HEK293 (cell line): ENCODE measurements at regions not wholly inside any gene's neighbourhood (a gene's known extent, or its start where the extent isn't known, plus 50 kb on each side); places are given as distances from the start of the nearest gene placed in this dataset.

ENCODE experiments used
- CTCF ChIA-PET: fragments of 350-600 bp; formaldehyde crosslinking; extraction: SDS; loops from one replicate; lab custom pipeline; 2021; ENCODE audit warnings: antibody characterized with exemption; lab: Yijun Ruan, JAX
- POLR2A ChIA-PET: fragments of 300-600 bp; formaldehyde crosslinking; extraction: SDS; loops from one replicate; lab custom pipeline; 2020; ENCODE audit warnings: antibody characterized with exemption, inconsistent platforms; lab: Yijun Ruan, JAX
- H3K27ac ChIP-seq: fragments of 200-500 bp; sonication (Bioruptor generic); 2 replicates; pipeline ENCODE4 v1.5.1; 2014; ENCODE audit warnings: low read depth, low read length, control low read depth, inconsistent platforms; ENCODE audit errors: extremely low read depth
- H3K36me3 ChIP-seq, 2 experiments: fragments of 200-500 bp in 1 of 2; sonication (Bioruptor generic) in 1 of 2; 1 replicate in 1 of 2; 2 replicates in 1 of 2; pipeline ENCODE4 v1.5.1; 2014 to 2017; ENCODE audit warnings: inconsistent platforms in 2 of 2, low read length in 2 of 2; ENCODE audit not compliant: control insufficient read depth in 2 of 2, insufficient read depth in 1 of 2
- H3K4me1 ChIP-seq: fragments of 200-500 bp; sonication (Bioruptor generic); 2 replicates; pipeline ENCODE4 v1.5.1; 2014; ENCODE audit warnings: mild to moderate bottlenecking, low read length, inconsistent platforms; ENCODE audit not compliant: control insufficient read depth, insufficient read depth
- H3K4me3 ChIP-seq: 2 replicates; pipeline ENCODE4 v1.5.1; 2011; ENCODE audit warnings: low read depth, mild to moderate bottlenecking, control low read depth, low read length, moderate library complexity
- H3K9me3 ChIP-seq: fragments of 200-500 bp; sonication (Bioruptor generic); 2 replicates; pipeline ENCODE4 v1.5.1; 2014; ENCODE audit warnings: low read depth, low read length, inconsistent platforms; ENCODE audit not compliant: control insufficient read depth, insufficient read depth
- HOXC10 ChIP-seq: sonication (generic); formaldehyde crosslinking; IDR thresholded peaks from 2 replicates; pipeline ENCODE4 v1.8.1; 2023; ENCODE audit warnings: mild to moderate bottlenecking, missing genetic modification reagents
- OSR2 ChIP-seq: fragments of 450-650 bp; formaldehyde crosslinking; IDR thresholded peaks from 2 replicates; pipeline ENCODE4 v1.5.1; 2016; ENCODE audit warnings: missing biosample characterization, missing genetic modification characterization
- SCRT2 ChIP-seq: fragments of 450-650 bp; formaldehyde crosslinking; IDR thresholded peaks from 2 replicates; pipeline ENCODE4 v1.5.1; 2016; ENCODE audit warnings: missing biosample characterization, missing genetic modification characterization
- TCF7L2 ChIP-seq: IDR thresholded peaks from 2 replicates; pipeline ENCODE4 v1.6.1; 2011; ENCODE audit warnings: low read depth, mild to moderate bottlenecking, inconsistent platforms, low read length, moderate library complexity, borderline replicate concordance
- ZBTB10 ChIP-seq: fragments of 450-650 bp; formaldehyde crosslinking; IDR thresholded peaks from 2 replicates; pipeline ENCODE4 v1.5.1; 2016; ENCODE audit warnings: missing biosample characterization, missing genetic modification characterization
- ZBTB8A ChIP-seq: fragments of 450-650 bp; formaldehyde crosslinking; IDR thresholded peaks from 2 replicates; pipeline ENCODE4 v1.5.1; 2016; ENCODE audit warnings: missing biosample characterization, missing genetic modification characterization
- ZFP69B ChIP-seq: fragments of 450-650 bp; formaldehyde crosslinking; IDR thresholded peaks from 2 replicates; pipeline ENCODE4 v1.5.1; 2016; ENCODE audit warnings: missing biosample characterization, missing genetic modification characterization
- ZNF121 ChIP-seq: fragments of 450-650 bp; formaldehyde crosslinking; IDR thresholded peaks from 2 replicates; pipeline ENCODE4 v1.5.1; 2016; ENCODE audit warnings: missing biosample characterization, missing genetic modification characterization
- ZNF202 ChIP-seq: fragments of 450-650 bp; formaldehyde crosslinking; IDR thresholded peaks from 2 replicates; pipeline ENCODE4 v1.5.1; 2016; ENCODE audit warnings: missing biosample characterization, missing genetic modification characterization, borderline replicate concordance
- ZNF274 ChIP-seq, 2 experiments: fragments of 200-500 bp in 1 of 2; fragments of 450-650 bp in 1 of 2; sonication (Bioruptor generic) in 1 of 2; formaldehyde crosslinking in 1 of 2; IDR thresholded peaks; 2 replicates each; pipeline versions ENCODE4 v1.5.1 to v1.6.1; 2014 to 2016; ENCODE audit warnings: borderline replicate concordance in 1 of 2, inconsistent platforms in 1 of 2, low read length in 1 of 2, missing biosample characterization in 1 of 2, missing genetic modification characterization in 1 of 2
- ZNF514 ChIP-seq: fragments of 450-650 bp; formaldehyde crosslinking; IDR thresholded peaks from 2 replicates; pipeline ENCODE4 v1.5.1; 2016; ENCODE audit warnings: missing biosample characterization, missing genetic modification characterization
- ZNF560 ChIP-seq: fragments of 450-650 bp; formaldehyde crosslinking; IDR thresholded peaks from 2 replicates; pipeline ENCODE4 v1.5.1; 2017; ENCODE audit warnings: missing biosample characterization, missing genetic modification characterization, borderline replicate concordance
- ZNF610 ChIP-seq: fragments of 450-650 bp; formaldehyde crosslinking; IDR thresholded peaks from 2 replicates; pipeline ENCODE4 v1.5.1; 2016; ENCODE audit warnings: missing biosample characterization, missing genetic modification characterization, borderline replicate concordance
- ZNF704 ChIP-seq: fragments of 450-650 bp; formaldehyde crosslinking; IDR thresholded peaks from 2 replicates; pipeline ENCODE4 v1.5.1; 2016; ENCODE audit warnings: missing biosample characterization, missing genetic modification characterization
- ZNF792 ChIP-seq: fragments of 450-650 bp; formaldehyde crosslinking; IDR thresholded peaks from 2 replicates; pipeline ENCODE4 v1.5.1; 2016; ENCODE audit warnings: missing biosample characterization, missing genetic modification characterization
- ZNF837 ChIP-seq: fragments of 450-650 bp; formaldehyde crosslinking; IDR thresholded peaks from 2 replicates; pipeline ENCODE4 v1.5.1; 2016; ENCODE audit warnings: missing biosample characterization, missing genetic modification characterization
- ZSCAN30 ChIP-seq: fragments of 450-650 bp; IDR thresholded peaks from 2 replicates; pipeline ENCODE4 v1.5.1; 2018; ENCODE audit warnings: missing biosample characterization, mild to moderate bottlenecking, missing genetic modification characterization, moderate library complexity
- TF ChIP-seq, protein P1 (sequence below): fragments of 450-650 bp; formaldehyde crosslinking; conservative IDR thresholded peaks from 2 replicates; pipeline ENCODE4 v1.5.1; 2016; ENCODE audit warnings: low read depth, missing biosample characterization, missing genetic modification characterization

DNA sequence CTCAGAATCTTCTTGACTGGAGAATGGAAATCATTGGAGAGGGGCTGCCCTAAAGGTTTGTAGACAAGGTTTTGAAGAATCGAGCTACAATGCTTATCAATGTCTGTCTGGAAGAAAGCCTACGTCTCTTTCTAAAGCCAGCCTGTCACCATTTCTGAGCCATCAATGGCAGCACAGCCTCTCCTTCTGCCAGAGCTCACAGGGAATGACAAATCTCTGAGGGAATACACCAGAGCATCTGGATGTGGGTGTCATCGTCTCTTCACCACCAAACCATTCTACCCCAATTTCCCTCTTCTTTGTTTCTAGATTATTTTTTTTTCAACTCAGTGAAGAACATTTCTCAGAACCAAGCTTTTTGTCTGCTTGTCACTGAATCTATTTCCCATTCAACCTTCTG, 349.7 kb downstream of the EMP1 start:
- Histone ChIP-seq H3K4me3 (no peak overlapping the region), H3K4me1 (no peaks in the 10 kb centered on the region), H3K9me3 (no peaks in the 10 kb centered on the region), H3K27ac (no peak overlapping the region), H3K36me3 (no peaks in the 10 kb centered on the region)
- TF ChIP-seq ZNF121 (tag by site-specific recombination), result no peak
- TF ChIP-seq ZNF792 (tag by site-specific recombination), result no peak
- TF ChIP-seq ZNF514 (tag by site-specific recombination), result no peak
- TF ChIP-seq ZBTB8A (tag by site-specific recombination), result no peak
- TF ChIP-seq ZFP69B (tag by site-specific recombination), result no peak
- no peak for TF ChIP-seq OSR2 (tag by site-specific recombination)
- TF ChIP-seq HOXC10 (CRISPR knock-in tag), result no peak
- ChIA-PET CTCF (interaction anchor here (5.4 kb wide), 1 partner anchor 11 kb away, joined by 29 read pairs; no protein-coding TSS in a partner anchor), POLR2A (no interaction called here)

GRCh38 chr12:13539051-13539450, 342.5 kb downstream of the EMP1 start:
- Histone ChIP-seq H3K36me3 (no peaks in the 10 kb centered on the region), H3K4me3 (no peak overlapping the region), H3K27ac (no peak overlapping the region), H3K9me3 (no peaks in the 10 kb centered on the region), H3K4me1 (no peaks in the 10 kb centered on the region)
- ChIA-PET CTCF (interaction anchor here (0.6 kb wide), 1 partner anchor 187 kb away, joined by 4 read pairs; no protein-coding TSS in a partner anchor), POLR2A (no interaction called here)
- TF ChIP-seq ZNF610 (tag by site-specific recombination) (no peak), ZSCAN30 (no peak), TCF7L2 (no peak), ZNF202 (tag by site-specific recombination) (no peak), SCRT2 (tag by site-specific recombination) (no peak), ZBTB10 (tag by site-specific recombination) (no peak), ZNF560 (tag by site-specific recombination) (no peak), ZNF704 (no peak), ZNF274 (IDR thresholded peaks at IDR 0.05; ENCODE audit: low read length) (no peak), ZNF274 (tag by site-specific recombination; IDR thresholded peaks at IDR 0.05; ENCODE audit: borderline replicate concordance) (no peak), ZNF837 (no peak), ZNF121 (tag by site-specific recombination) (no peak)
- TF ChIP-seq, protein P1, sequence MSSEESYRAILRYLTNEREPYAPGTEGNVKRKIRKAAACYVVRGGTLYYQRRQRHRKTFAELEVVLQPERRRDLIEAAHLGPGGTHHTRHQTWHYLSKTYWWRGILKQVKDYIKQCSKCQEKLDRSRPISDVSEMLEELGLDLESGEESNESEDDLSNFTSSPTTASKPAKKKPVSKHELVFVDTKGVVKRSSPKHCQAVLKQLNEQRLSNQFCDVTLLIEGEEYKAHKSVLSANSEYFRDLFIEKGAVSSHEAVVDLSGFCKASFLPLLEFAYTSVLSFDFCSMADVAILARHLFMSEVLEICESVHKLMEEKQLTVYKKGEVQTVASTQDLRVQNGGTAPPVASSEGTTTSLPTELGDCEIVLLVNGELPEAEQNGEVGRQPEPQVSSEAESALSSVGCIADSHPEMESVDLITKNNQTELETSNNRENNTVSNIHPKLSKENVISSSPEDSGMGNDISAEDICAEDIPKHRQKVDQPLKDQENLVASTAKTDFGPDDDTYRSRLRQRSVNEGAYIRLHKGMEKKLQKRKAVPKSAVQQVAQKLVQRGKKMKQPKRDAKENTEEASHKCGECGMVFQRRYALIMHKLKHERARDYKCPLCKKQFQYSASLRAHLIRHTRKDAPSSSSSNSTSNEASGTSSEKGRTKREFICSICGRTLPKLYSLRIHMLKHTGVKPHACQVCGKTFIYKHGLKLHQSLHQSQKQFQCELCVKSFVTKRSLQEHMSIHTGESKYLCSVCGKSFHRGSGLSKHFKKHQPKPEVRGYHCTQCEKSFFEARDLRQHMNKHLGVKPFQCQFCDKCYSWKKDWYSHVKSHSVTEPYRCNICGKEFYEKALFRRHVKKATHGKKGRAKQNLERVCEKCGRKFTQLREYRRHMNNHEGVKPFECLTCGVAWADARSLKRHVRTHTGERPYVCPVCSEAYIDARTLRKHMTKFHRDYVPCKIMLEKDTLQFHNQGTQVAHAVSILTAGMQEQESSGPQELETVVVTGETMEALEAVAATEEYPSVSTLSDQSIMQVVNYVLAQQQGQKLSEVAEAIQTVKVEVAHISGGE (tag by site-specific recombination), result no peak
